ENCODE measurements at regions not wholly inside any gene's neighbourhood (a gene's known extent, or its start where the extent isn't known, plus 50 kb on each side); places are given as distances from the start of the nearest gene placed in this dataset.
"Not testable (repeated sequence)": the region's sequence is repeated elsewhere in the genome, so short reads cannot be mapped to it uniquely, and the experiment has no call there.

DNA sequence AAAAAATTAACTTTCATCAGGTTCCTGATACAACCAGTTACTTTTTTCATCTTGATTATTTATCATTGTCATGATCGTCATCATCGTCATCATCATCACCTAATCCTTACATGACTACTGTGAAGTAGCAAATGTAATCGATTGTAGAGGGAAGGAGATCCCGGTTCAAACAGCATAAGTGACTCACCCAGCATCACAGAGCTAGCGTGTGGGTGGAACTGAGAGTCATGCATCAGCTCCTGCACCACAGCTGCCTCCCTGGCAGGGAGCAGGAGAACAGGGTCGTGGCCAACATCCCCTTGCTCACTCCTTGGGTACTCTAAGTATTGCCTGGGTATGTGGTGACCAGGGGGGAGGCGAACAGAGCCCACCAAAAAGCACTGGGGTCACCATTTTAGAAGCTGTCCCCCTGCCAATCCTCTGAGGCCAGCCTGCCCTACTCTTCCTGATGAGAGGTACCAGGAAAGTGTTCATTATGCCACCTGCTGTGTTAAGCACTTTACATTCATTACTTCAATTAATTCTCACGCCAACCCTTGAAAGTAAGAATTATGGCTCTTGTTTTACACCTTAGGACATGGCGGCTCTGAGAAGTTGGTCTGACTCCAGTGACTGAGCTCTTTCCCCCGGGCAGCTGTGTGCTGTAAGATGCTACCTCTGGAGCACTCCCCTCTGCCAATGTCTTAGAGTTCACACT is 425.2 kb downstream of the CD83 start:
- no peak for DNase-seq

DNA sequence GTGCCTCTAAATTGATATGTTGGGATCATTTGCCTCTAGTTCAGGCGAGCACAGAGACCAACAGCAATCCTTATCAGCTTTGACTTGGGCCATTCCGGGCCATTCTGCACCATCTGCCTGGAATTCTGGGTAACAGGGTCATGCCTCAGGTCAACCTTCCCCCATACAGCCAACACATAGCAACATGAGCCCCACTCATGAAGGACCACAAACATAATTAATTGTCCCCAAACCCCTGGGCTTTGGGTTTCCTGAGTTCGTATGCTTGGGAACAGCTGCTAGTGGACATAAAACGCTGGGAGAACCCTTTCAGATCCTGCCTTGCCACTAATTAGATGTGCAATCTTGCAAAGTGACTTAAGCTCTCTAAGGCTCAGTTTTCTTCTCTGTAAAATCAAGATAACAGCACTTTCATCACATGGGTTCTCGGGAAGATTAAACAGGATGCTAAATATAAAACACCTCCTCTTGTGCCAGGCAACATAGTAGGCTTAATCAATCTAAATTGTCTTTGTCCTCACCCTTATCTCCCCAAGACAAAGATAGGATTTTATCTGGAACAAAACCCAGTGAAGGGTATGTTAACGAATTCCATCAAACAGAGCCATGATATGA is 426.5 kb downstream of the CD83 start:
- no peak for DNase-seq

- no peak for DNase-seq
Observed at GRCh38 chr6:14544666-14545065, 427.1 kb downstream of the CD83 start.

- no peak for DNase-seq
Observed at GRCh38 chr6:14545496-14545895, 427.9 kb downstream of the CD83 start.

GRCh38 chr6:14546036-14546435 is 428.5 kb downstream of the CD83 start:
- DNase-seq: no peak

DNA sequence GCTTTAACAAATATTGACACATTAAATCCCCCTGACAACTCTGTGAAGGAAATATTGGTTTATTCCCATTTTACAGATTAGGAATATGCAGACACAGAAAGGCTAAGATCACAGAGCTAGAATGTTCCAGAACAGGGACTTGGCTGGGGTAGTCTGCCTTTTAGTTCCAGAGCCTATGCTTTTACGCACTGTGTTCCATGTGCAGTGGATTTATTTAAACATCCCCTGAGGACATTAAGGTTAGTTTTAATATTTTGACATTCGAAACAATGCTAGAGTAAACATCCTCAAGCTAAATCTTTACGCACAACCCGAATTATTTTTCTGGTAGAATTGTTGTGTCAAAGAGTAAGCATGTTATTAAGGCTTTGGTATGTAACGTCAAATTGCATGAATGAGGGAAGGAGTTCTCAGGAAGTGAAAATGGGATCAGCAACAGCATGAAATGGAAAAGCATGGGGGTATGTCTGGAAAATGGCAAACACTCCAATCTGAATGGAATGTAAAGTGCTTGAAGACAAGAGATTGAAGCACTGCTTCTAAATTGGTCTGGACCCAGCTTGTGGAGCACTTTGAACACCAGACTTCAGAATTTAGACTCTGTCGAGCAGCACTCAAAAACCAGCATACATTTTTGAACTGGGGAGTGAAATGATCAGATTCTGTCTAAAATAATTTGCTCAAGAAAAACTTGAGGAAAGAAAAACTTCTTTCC is 429.9 kb downstream of the CD83 start:
- DNase-seq: no peak

DNA sequence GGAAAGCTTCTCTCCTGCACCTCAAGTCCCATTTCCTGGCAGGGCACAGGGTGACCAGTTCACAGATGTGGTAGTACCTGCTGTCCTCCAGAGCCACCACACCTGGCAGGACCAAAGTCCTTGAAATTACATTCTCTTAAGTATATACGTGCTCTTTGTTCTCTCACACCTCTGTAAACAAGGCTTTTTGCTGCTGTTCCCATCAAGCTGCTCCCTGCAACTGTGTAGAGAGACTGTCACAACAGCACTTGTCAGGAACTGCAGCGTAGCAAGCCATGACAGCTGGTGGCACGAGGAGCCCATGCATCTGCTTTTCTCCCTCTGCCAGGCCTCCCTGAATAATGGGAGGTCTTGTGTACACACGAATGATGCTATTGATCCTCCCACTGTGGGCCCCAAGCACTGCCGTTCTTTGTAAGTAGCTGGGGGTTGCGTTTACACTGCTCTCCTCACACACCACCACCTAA is 431.8 kb downstream of the CD83 start:
- DNase-seq: no peak

- no peak for DNase-seq
Observed at GRCh38 chr6:14549871-14550270, 432.3 kb downstream of the CD83 start.

- no peak for DNase-seq
Observed at GRCh38 chr6:14550410-14550809, 432.8 kb downstream of the CD83 start.

- DNase-seq: no peak
Observed at GRCh38 chr6:14550822-14551221, 433.2 kb downstream of the CD83 start.

GRCh38 chr6:14551601-14552000 is 434.0 kb downstream of the CD83 start:
- not testable (repeated sequence) for DNase-seq

GRCh38 chr6:14552891-14553290 is 435.3 kb downstream of the CD83 start:
- DNase-seq: no peak

- no peak for DNase-seq
Observed at GRCh38 chr6:14553515-14553914, 435.9 kb downstream of the CD83 start.

GRCh38 chr6:14555804-14556203 is 438.2 kb downstream of the CD83 start:
- DNase-seq: no peak

GRCh38 chr6:14559746-14560536 is 442.4 kb downstream of the CD83 start:
- DNase-seq: no peak

DNA sequence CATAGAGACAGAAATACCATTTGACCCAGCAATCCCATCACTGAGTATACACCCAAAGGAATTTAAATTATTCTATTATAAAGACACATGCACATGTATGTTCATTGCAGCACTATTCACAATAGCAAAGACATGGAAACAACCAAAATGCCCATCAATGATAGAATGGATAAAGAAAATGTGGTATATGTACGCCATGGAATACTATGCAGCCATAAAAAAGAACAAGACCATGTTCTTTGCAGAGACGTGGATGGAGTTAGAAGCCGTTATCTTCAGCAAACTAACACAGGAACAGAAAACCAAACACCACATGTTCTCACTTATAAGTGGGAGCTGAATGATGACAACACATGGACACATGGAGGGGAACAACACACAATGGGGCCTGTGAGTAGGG is 444.0 kb downstream of the CD83 start:
- not testable (repeated sequence) for DNase-seq

- DNase-seq: no peak
Observed at GRCh38 chr6:14567842-14568241, 450.3 kb downstream of the CD83 start.

- DNase-seq: no peak
Observed at GRCh38 chr6:14569394-14569793, 451.8 kb downstream of the CD83 start.

- not testable (repeated sequence) for DNase-seq
Observed at GRCh38 chr6:14569874-14570273, 452.3 kb downstream of the CD83 start.

GRCh38 chr6:14571001-14571400 is 453.4 kb downstream of the CD83 start:
- DNase-seq: no peak

DNA sequence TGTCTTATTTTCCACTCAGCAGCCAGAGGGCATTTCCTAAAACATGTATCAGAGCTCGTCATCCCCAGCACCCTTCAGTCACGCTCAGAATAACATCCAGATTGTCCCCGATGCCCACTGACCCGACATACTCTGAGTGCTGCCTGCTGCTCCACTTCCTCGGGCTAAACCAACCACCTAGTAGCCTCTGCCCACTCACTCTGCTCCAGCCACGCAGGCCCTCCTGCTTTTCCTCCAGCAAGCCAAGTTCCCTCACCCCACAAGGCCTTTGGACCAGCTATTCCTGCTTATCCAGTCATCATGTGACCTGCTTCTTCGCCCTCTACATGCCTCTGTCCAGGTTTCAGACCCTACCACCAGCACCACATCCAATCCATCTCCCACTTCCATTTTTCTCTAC is 454.2 kb downstream of the CD83 start:
- no peak for DNase-seq

DNA sequence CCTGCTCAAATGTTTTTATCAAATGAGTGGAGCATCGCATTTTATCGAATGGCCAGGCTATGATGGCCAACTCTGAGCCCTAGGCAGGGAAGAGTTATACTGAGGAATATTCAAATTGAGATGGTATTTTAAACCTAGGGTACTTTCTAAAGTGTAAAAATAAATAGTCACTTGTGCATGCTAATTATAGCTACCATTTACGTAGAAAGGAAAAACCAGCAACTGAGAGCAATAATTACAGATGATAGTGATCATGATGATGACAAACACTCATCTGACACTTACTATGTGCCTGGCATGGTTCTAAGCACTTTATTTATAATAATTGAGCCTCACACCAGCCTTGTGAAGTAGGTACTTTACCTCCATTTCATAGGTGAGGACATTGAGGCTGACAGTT is 455.7 kb downstream of the CD83 start:
- no peak for DNase-seq

- DNase-seq: no peak
Observed at GRCh38 chr6:14573703-14574290, 456.2 kb downstream of the CD83 start.
